Activated T-cell treated with anti-CD3 and anti-CD28 coated beads, Interleukin-2, amount 50 U/mL, for 48 hours (primary cell): ENCODE measurements at regions not wholly inside any gene's neighbourhood (a gene's known extent, or its start where the extent isn't known, plus 50 kb on each side); places are given as distances from the start of the nearest gene placed in this dataset.
"Not testable (repeated sequence)": the region's sequence is repeated elsewhere in the genome, so short reads cannot be mapped to it uniquely, and the experiment has no call there.

Source experiments
- DNase-seq, 2 experiments: peaks; one replicate each; pipeline ENCODE4 v3.0.0-alpha.2; 2020

DNA sequence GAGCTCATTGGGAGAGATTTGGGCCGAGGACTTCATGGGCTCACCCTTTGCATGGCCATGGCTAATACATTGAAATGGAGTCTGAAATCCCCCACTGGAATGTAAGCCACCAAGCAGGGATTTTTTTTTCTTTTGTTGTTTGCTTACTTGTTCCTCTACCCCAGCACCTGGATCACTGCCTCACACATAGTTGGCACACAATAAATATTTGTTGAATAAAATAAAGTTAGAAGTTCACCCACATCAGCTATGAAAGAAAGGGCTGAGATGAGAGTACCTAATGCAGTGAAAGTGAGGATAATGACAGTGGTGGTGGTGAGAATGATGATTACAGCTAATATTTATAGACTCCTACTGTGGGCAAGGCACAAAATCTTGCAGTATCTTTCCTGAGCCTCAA is 98.1 kb upstream of the ANXA1 start:
- no peak for DNase-seq

DNA sequence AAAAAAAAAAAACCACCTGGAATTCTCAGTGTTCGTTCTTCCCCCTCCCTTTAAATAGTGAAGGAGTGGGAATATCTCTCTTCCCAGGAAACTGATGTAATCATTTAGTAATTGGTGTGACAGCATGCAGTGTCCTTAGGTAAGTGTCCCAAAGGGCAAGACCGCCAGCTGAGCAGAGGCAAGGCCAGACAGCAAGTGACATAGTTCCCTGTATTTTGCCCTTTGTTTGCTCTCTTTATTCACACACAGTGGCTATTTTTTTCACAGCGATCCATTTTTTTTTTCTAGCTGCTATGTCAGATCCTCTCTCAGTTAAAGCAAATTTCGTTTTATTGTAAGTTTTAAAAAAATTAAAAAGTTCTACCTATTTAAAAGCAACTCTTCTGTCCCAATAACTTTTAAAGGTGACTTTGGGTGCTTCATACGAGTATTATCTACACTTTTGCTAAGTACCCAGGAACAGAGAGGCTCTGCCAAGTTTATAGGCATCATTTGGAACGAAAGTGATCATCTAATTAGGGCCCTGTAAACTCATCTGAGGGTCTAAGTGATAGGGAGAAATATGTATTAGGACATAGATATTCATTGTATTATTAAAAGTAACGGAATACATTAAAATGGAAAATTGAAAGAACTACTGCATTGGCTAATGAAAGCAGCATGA is 98.2 kb upstream of the ALDH1A1 start:
- DNase-seq, result no peak

DNA sequence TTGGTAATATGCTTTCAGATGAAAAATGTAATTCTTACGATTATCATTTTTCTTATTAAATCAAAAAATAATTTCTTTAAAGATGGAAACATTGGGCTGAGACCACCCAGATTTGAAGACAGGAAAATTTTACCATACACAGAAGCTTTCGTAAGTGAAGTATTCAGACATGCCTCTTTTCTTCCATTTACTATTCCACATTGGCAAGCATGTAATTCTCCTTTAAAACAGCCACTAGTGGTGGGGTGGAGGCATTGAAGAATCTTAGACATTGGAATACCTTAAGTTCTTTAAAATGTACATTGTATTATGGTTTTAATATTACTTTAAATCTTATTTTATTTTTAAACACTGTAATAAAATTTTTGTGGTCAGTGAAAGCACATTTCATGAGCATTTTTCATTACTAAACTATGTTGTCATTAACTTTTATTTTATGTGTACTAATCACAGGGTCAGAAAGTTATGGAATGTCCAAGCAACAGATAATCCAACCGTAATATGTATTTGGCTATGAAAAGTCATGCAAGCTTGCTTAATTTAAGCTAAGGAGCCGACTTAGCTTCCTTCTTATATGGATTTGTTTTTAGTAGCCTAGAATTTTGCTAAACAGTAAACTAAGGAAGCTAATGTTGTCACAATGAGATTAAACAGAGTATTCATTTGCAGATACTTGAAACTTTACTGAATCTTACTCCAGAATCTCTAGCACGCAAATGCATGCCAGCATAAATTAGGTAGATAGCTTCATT is 97.4 kb upstream of the ALDH1A1 start:
- no peak for DNase-seq

DNA sequence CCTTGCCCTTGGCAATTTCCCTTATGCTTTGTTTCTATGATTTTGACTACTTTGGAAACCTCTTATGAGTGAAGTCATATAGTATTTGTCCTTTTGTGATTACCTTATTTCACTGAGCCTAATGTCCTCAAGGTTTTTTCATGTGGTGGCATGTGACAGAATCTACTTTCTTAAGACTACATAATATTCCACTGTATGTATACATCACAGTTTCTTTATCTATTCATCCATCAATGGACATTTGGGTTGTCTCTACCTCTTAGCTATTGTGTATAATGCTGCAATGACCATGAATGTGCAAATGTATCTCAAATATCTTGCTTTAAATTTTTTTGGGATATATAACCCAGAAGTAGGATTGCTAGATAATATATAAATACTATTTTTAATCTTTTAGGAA is 96.4 kb upstream of the ALDH1A1 start:
- no peak for DNase-seq

DNA sequence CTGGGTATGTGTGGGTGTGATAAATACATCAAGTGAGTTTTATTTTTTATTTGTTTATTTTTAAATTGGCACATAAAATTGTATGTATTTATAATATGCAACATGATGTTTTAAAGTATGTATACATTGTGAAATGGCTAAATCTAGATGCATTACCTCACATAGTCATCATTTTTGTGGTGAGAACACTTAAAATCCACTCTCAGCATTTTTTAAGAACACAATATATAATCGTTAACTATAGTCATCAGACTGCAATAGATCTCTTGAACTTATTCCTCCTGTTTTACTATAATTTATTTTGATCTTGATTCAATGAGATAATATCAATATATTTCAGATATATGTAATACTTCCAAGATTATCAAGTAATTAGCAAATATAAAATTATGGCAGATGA is 93.9 kb upstream of the ALDH1A1 start:
- no peak for DNase-seq

DNA sequence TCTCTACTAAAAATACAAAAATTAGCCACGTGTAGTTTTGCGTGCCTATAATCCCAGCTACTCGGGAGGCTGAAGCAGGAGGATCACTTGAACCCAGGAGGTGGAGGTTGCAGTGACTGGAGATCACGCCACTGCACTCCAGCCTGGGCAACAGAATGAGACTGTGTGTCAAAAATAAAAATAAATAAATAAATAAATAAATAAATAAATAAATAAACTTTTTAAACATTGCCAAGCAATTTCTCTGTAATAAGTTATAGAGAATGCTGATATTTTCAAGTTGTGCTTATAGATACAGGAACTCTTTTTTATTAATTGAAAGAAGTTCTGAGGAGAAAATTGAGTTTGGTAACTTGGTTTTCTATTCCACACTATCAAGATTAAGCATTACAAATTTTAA is 91.9 kb upstream of the ALDH1A1 start:
- not testable (repeated sequence) for DNase-seq

DNA sequence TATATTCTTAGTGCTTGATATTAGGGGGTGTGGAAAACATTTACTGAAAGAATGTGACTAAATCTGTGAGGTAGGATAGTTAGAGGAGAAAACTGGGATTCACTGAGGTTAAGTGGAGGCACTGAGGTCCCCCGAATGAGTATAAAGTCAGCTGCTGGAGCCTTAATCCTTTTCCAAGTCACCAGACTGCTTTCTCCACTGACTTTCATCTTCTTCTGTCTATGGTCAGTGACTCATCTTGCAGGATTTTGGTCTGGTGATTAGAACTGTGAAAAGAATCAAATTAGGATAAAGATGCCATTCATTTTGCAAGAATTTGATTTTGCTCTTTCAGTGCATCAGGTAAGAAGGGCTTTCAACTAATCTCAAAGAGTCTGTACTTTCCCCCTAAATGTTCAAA is 89.3 kb upstream of the ALDH1A1 start:
- DNase-seq, result no peak

DNA sequence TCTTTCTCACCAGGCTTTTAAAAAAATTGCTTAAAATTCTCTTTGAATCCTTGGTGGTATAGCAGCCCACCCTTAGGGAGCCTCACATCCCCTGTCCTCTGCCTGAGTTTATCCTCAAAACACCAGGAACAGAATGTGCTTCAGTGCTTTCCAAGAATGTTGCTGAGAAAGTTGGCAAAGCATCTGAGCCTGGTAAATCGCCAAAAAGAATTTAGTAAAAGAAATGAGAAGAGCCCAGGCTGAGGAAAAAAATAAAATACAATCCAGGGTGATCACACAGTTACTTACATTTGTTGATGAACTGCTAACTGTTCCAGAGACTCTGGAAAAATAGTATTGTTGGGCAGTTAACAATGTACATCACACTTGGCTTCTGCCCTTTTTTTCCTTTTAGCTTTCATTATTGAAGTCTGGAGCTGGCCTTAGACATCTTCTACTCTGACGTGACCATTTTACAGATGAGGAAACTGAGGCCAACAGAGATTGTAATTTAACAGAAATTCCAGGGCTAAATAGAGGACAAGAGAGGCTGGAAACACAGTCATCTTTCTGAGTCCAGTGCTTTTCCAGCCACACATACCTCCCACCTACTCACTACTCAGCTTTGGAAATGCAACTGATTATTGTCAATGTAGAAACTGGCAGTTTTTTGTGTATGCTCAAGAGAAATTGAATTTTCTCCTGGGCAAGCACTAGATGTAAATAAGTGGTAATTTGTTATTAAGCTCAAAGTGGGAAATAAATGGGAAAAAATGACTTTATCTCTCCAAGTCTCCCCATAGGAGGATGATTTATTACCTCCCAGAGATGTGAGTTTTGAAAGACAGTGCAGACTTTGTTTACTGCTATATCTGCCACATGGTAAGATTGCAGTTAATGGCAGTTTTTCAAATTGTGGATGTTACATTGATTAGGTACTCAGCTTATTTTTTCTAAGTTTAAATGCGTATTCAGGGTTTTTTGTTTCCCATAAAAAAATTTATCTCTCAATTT is 86.7 kb upstream of the ALDH1A1 start:
- DNase-seq, result no peak

DNA sequence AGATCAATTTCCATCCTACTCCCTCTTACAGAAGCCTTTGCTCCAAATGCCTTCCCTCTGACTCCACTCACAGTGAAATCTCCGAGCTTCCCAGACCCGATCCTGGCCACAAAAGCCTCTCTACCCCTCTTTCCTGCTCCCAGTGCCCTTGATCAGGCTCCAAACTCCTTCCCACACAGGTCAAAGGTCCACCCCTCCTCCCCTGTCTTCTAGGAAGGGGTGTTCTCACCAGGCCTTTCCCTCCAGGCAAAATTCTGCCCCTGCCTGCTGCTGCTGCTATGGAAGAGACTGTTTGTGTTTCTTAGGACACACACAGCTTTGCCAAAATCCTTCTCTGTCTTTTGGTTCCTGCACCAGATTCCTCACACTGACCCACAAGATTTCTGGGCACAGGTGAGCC is 85.8 kb upstream of the ALDH1A1 start:
- DNase-seq, result no peak

DNA sequence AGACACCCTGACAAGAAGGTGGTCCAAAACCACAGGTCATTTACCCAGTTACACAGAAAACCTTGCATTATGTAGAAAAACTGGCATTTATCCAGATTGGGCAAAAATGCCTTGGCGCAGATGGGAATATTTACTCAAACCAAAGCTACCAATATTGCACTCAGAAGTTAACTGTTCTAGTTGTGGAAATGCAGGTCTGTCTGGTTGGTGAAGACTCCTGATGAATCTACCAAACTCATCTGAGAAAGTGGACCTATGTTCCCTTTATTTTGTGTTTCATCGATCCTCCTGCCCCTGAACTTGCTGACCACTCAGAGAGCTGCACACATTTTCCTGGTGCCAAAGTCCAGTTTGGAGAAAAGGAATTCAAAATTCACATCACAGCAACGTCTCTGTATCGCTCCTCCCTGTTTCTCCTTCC is 85.2 kb upstream of the ALDH1A1 start:
- DNase-seq, result no peak

DNA sequence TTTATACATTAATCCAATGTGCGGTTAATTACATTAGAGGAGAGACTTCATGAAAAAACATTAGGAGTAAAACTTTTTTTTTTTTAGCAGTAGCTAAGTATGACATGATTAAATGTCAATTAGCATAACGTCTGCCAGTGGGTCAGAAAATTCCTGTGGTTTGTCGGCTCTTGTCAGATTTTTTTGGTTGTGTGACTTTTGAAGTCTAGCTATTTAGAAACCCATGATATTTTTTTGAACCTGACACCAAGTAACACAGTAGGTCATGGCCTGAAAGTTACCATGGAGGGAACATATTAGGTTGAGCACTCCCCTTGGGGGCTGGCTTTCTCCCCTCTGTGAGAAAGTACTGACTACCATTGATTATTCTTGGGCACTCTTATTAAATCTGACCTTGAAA is 84.8 kb upstream of the ALDH1A1 start:
- DNase-seq, result no peak

DNA sequence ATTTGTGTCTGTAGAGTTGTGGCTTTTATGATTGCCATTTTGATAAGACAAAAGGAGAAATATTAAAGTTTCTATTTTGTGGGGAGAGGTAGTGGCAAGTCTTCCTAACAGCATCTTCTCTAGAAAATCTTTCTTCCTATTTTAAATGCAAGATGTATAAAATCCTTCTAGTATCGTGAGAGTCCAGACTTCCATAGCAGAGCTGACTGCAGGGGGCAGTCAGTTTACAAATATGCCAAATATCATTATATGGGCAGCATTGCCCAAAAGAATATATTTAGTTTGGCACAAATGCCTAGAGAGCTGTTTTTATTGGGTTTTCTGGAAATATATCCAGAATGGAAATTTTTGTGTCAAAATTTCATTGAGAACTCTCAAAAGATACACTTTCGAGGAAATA is 82.1 kb upstream of the ALDH1A1 start:
- no peak for DNase-seq

DNA sequence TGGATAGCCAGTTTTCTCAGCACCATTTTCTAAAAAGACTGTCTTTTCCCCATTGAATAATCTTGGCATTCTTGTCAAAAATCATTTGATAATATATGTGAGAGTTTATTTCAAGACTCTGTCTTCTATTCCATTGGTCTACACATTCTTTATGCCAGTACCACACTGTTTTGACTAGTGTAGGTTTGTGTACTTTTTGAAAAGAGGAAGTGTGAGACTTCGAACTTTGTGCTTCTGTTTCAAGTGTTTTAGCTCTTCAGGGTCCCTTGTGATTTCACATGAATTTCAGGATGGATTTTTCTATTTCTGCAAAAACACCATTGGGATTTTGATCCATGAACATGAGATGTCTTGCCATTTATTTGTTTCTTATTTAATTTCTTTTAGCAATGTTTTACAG is 78.5 kb upstream of the ALDH1A1 start:
- no peak for DNase-seq

DNA sequence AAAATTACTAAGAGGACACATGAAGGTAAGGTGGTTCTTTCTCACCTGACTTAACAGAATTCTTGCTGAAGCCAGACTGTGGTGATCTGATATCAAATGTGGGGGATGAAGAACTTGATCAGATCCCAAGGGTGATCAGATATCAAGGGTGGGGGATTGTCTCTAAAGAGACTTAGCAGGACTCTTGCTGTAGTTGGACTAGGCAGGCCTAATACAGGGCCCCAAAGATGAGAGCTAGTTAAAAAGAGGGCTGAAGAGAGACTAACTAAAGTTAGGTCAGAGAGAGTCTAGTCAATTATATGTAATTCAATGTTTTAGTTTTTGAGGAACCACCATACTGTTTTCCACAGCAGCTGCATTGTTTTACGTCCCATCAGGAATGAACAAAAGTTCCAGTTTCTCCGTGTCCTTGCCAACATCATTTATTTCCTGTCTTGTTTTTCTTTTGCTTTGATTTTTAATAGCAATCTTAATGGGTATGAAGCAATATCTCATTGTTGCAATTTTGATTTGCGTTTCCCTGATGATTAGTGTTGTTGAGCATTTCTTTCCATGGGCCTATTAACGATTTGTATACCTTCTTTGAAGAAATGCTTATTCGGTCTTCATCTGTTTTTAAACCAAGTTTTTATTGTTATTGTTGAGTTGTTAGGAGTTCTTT is 77.6 kb upstream of the ALDH1A1 start:
- no peak for DNase-seq

DNA sequence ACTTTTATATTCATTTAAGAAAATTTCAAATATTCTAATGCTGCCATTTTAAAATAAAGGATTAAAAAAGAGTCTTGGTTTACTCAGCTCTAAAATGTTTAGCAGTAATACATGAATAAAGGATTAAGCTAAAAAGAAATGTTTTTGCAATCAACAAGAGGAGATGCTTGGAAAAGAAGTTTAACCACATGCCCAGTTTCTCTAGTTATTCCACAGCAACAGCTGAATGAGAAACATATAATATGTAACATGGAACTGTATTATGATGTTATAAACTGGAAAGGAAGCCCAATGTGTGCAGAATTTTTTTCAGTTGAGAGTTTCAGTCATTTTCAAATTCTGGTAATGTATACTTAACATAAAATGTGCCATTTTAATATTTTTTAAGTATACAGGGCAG is 76.5 kb upstream of the ALDH1A1 start:
- no peak for DNase-seq

DNA sequence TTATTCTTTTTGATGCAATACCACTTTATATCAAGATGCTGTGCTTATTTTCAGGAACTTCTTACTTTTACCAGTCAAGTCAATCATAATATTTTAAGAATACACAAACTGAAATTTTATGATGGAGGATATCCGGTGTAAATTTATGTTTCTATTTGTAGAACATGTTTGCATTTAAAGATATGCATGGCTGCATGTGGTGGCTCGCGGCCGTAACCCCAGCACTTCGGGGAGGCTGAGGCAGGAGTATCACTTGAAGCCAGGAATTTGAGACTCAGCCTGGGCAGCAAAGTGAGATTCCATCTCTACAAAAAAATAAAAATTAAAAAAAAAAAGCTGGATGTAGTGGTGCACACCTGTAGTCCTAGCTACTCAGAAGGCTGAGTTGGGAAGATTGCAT is 73.5 kb upstream of the ALDH1A1 start:
- DNase-seq, result no peak

DNA sequence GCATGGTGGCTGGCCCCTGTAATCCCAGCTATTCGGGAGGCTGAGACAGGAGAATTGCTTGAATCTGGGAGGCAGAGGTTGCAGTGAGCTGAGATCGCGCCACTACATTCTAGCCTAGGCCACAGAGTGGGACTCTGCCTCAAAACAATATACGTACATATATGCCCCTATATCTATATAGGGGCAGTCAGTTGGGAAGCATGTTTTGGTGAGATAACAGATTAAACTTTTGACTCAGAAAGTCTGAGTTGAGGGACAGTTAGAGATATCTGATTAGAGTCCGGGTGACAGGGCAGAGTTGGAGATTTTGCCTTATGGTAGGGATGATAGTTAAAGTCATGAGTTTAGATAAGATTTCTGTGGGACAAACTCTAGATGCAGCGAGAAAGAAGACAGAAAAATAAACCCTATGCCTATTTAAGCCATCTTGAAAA is 71.8 kb upstream of the ALDH1A1 start:
- DNase-seq, result no peak

DNA sequence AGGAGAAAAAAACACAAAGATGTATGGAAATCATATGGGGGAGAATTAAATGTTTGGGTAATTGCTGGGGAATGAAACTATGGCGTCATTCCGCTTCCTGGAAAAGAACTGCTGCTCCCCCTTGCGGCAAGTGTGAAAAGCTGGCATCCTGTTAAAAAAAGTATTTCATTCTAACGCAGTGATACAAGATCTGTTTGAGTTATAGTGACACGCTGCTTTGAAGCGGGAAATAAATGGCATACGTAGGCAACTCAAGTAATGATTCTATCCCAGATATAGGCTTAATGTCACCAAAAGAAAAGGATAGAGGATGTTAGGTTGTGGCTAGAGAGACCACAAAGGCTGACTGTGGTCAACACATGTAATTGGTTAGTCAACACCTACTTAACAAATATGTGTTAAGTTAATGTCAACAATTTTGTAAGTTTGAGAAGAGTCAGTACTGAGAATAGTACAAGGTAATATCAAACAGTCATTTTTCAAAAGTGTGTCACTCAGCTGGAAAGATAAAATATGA is 70.2 kb upstream of the ALDH1A1 start:
- peak; percentile 56 to 57 for DNase-seq

DNA sequence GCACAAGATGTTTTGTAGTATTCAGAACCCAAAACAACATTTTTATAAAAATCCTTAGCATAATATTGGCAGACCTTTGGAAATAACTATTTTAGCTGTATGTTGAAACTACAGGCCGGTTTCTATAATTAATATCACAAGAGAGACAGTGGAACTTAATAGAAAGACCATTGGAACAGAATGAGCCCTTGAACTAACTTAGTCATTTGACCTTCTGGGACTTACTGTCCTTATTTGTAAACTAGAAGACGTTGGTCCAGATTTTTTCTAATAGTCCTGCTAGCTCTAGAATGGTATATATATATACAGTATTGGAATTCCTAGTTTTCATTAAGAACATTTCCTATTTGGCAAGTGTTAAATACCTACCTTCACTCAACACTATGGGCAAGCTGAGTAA is 69.5 kb upstream of the ALDH1A1 start:
- DNase-seq, result no peak

DNA sequence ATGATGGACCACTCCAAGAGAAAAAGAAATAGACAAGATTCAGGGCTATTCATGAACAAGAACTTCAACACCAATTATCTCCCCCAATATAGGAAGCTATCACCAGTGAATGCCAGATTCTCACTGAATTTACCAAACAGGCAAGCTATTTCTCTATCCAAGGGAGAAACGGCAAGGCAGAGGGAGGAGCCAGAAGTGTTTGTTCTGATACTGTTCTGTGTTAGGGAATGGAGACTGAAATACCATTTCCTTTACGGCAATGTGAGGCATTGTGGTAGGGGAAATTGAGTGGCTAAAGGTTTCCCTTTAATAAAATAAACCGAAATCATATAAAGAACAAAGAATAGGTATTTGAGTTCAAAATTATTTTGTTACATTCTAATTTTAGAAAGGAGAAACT is 68.0 kb upstream of the ALDH1A1 start:
- no peak for DNase-seq

DNA sequence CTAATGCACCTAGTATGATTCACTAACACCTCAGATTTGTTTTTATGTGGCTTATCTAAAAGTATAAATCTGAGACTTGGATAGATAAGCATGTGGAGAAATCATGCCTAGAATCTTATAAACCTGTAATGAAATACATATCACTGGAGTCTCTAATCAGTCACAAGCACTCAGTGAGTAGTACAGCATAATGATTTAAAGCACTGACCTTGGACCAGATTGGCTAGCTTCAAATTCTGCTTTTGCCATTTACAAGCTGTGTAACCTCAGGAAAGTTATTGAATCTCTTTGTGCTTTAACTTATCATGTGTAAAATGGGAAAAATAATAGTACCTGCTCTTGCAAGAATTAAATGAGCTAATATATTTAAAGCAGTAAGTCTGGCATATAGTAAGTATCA is 61.2 kb upstream of the ALDH1A1 start:
- no peak for DNase-seq

DNA sequence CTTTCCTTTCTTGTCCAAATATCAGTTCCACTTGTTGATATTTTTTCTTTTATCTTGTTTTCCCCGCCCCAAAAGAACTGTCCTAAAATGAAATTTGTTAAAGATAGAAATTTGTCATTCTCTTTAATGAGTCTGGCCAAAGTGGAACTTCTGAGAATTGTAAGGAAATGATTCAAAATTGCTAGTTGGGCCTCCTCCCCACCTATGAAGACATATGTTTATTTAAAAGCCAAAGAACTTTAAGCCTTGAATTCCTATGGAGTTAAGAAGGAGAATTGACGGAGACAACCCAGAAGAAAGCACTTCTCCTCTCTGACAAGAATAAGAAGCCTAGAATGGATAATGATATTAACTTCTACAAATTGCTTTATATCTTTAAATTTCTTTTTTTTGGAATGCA is 59.1 kb upstream of the ALDH1A1 start:
- DNase-seq, result no peak
